ENCODE measurements at regions not wholly inside any gene's neighbourhood (a gene's known extent, or its start where the extent isn't known, plus 50 kb on each side); places are given as distances from the start of the nearest gene placed in this dataset.

DNA sequence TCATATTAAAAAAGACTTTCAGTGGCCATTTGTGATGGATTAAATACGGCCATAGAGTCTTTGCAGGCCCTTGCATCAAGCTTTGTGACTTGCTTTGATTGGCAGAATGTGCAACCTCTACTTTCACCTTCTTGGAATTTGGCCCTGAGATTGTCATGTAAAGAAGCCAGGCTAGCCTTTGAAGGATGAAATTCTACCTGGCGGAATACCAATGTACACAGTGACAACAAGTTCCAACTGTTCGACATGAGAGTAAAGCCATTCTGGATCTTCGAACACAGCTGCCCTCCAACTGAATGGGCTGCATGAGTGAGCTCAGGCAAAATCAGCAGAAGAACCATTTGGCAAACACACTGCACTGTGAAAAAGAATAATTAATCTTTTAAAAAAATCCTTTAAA is 321.3 kb downstream of the PHF14 start:
- H3K9me3 Mint-ChIP-seq = no peaks in the 10 kb centered on the region
- H3K9me3 ChIP-seq (ENCODE audit: control insufficient read depth, low read length) = no peaks in the 10 kb centered on the region
- H3K36me3 Mint-ChIP-seq (ENCODE audit: low read depth) = no peaks in the 10 kb centered on the region
- H3K27me3 ChIP-seq (ENCODE audit: control insufficient read depth, insufficient read depth, low read length, poor library complexity, severe bottlenecking) = no peaks in the 10 kb centered on the region
- no peaks in the 10 kb centered on the region for H3K4me1 Mint-ChIP-seq
- no peak overlapping the region for H3K9ac ChIP-seq (ENCODE audit: extremely low read depth, low read length, poor library complexity, severe bottlenecking)
- TF ChIP-seq, protein P1, sequence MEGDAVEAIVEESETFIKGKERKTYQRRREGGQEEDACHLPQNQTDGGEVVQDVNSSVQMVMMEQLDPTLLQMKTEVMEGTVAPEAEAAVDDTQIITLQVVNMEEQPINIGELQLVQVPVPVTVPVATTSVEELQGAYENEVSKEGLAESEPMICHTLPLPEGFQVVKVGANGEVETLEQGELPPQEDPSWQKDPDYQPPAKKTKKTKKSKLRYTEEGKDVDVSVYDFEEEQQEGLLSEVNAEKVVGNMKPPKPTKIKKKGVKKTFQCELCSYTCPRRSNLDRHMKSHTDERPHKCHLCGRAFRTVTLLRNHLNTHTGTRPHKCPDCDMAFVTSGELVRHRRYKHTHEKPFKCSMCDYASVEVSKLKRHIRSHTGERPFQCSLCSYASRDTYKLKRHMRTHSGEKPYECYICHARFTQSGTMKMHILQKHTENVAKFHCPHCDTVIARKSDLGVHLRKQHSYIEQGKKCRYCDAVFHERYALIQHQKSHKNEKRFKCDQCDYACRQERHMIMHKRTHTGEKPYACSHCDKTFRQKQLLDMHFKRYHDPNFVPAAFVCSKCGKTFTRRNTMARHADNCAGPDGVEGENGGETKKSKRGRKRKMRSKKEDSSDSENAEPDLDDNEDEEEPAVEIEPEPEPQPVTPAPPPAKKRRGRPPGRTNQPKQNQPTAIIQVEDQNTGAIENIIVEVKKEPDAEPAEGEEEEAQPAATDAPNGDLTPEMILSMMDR (conservative IDR thresholded peaks at IDR 0.05) = no peak
- no peaks in the 10 kb centered on the region for H3K36me3 ChIP-seq (ENCODE audit: control insufficient read depth, insufficient read depth, low read length)
- no peak overlapping the region for H3K27ac Mint-ChIP-seq
- no peaks in the 10 kb centered on the region for H3K27me3 Mint-ChIP-seq (ENCODE audit: insufficient read depth)
- WGBS, 2 experiments (ENCODE audit: insufficient coverage in 1 of 2, insufficient read length in 1 of 2) = 83 to 93% methylated on average over 4 of the region's 4 CpGs
- H3K4me1 ChIP-seq (ENCODE audit: control insufficient read depth, insufficient read depth, low read length) = no peaks in the 10 kb centered on the region
- H3K4me3 Mint-ChIP-seq = no peak overlapping the region
- H3K27ac ChIP-seq (ENCODE audit: low read depth, low read length) = no peak overlapping the region
- no peak overlapping the region for H3K4me3 ChIP-seq (ENCODE audit: low read length)
- no peak for DNase-seq

GRCh38 chr7:11297126-11297625 is 323.5 kb downstream of the PHF14 start:
- no peaks in the 10 kb centered on the region for H3K27me3 ChIP-seq (ENCODE audit: control insufficient read depth, insufficient read depth, low read length, poor library complexity, severe bottlenecking)
- Mint-ChIP-seq H3K27ac (no peak overlapping the region), H3K4me3 (no peak overlapping the region), H3K4me1 (no peaks in the 10 kb centered on the region), H3K9me3 (no peaks in the 10 kb centered on the region), H3K36me3 (ENCODE audit: low read depth) (no peaks in the 10 kb centered on the region), H3K27me3 (ENCODE audit: insufficient read depth) (no peaks in the 10 kb centered on the region)
- no peaks in the 10 kb centered on the region for H3K36me3 ChIP-seq (ENCODE audit: control insufficient read depth, insufficient read depth, low read length)
- no peak overlapping the region for H3K4me3 ChIP-seq (ENCODE audit: low read length)
- TF ChIP-seq, protein P1 (conservative IDR thresholded peaks at IDR 0.05) = no peak
- no peak for DNase-seq
- WGBS, 2 experiments (ENCODE audit: insufficient coverage in 1 of 2, insufficient read length in 1 of 2) = 93% methylated on average over 5 of the region's 5 CpGs
- no peak overlapping the region for H3K27ac ChIP-seq (ENCODE audit: low read depth, low read length)
- no peaks in the 10 kb centered on the region for H3K4me1 ChIP-seq (ENCODE audit: control insufficient read depth, insufficient read depth, low read length)
- no peaks in the 10 kb centered on the region for H3K9me3 ChIP-seq (ENCODE audit: control insufficient read depth, low read length)
- no peak overlapping the region for H3K9ac ChIP-seq (ENCODE audit: extremely low read depth, low read length, poor library complexity, severe bottlenecking)

DNA sequence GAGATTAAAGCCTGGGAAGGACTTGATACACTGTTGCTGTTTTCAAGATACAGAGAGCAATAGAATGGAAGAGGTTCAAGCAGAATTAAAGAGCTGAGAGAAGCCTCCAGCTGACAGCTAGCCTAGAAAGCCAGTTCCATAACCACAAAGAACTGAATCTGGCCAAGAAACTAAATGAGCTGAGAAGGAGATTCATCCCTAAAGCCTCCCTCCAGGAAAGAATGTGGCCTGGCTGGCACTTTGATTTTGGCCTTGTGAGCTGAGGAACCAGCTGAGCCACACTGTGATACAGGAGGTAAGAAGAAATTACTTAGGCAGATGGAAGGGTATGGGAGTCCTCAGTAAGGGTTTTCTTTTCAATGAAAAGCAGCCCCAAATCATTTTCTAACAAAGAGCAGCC is 324.1 kb downstream of the PHF14 start:
- TF ChIP-seq, protein P1 (conservative IDR thresholded peaks at IDR 0.05) = no peak
- H3K9me3 Mint-ChIP-seq = no peaks in the 10 kb centered on the region
- Histone ChIP-seq H3K4me3 (ENCODE audit: low read length) (no peak overlapping the region), H3K27me3 (ENCODE audit: control insufficient read depth, insufficient read depth, low read length, poor library complexity, severe bottlenecking) (no peaks in the 10 kb centered on the region), H3K27ac (ENCODE audit: low read depth, low read length) (no peak overlapping the region), H3K9me3 (ENCODE audit: control insufficient read depth, low read length) (no peaks in the 10 kb centered on the region), H3K9ac (ENCODE audit: extremely low read depth, low read length, poor library complexity, severe bottlenecking) (no peak overlapping the region), H3K4me1 (ENCODE audit: control insufficient read depth, insufficient read depth, low read length) (no peaks in the 10 kb centered on the region), H3K36me3 (ENCODE audit: control insufficient read depth, insufficient read depth, low read length) (no peaks in the 10 kb centered on the region)
- DNase-seq = no peak
- H3K4me3 Mint-ChIP-seq = no peak overlapping the region
- no peak overlapping the region for H3K27ac Mint-ChIP-seq
- no peaks in the 10 kb centered on the region for H3K27me3 Mint-ChIP-seq (ENCODE audit: insufficient read depth)
- no peaks in the 10 kb centered on the region for H3K4me1 Mint-ChIP-seq
- no peaks in the 10 kb centered on the region for H3K36me3 Mint-ChIP-seq (ENCODE audit: low read depth)

Data from endodermal cell (in vitro differentiated cells).